ENCODE measurements at regions not wholly inside any gene's neighbourhood (a gene's known extent, or its start where the extent isn't known, plus 50 kb on each side); places are given as distances from the start of the nearest gene placed in this dataset.

DNA sequence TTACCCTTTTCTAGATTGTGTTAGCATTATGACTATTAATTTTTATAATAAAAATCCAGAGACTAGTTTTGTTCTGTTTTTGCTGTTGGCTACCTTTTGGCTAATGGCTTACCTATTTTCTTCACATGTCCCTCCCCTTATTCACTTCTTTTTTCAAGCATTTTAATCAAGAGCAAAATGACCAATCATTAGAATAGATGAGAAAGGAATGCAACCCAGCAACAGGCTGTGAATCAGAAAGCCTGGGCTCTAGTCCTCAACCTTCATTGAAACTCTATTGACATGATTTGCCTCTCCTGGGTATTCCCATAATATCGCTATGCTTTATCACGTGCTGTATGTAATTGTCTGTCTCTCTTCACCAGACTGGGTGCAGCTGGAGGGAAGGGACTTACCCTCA lies 370.1 kb downstream of the IRS1 start:
- no peak for DNase-seq (ENCODE audit: low read depth)

DNA sequence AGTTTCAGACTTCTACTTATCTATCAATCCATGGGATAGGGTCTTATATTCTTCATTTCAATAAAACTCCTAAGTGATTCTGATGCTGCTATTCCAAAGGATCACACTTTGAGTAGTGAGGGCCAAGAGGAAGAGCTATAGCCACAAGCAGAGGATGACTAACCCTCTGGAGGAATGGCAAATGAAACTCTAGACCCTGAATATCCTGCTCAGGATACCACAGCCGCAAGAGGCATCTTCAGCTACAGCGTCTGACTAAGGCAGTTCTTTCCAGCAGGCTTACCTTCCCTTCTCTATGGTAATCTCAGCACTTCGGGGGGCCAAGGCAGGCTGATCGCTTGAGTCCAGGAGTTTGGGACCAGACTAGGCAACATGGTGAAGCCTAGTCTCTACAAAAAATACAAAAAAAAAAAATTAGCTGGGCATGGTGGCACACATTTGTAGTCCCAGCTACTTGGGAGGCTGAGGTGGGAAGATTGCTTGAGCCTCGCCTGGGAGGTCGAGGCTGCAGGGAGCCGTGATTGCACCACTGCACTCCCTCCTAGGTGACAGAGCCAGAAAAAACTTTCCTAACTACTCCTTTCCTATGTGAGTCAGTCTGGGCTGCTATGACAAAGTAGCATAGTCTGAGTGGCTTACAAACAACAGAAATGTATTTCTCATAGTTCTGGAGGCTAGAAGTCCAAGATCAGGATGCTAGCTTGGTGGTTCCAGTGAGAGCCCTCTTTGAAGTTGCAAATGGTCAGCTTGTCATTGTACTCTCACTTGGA lies 371.9 kb downstream of the IRS1 start:
- no peak for DNase-seq (ENCODE audit: low read depth)

DNA sequence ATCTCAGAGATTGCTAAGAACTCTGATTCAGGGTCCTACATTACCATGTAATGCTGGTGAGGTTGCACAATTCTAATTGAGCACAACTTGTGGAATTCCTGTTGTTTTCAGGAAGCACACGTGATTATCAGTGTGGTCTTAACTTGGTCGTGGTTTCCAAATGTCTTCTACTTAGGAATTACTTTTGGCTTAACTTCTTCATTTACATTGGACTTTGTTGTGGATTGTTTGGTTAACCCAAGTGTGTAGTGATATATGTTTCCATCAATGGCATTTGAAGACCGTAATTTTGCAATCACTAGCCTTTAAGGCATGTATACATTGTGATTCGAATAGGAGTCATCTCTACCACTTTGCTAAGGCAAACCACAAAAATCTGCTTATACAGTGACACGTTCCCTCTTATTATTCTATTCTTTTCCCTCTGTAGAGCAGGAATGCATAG lies 373.3 kb downstream of the IRS1 start:
- no peak for DNase-seq (ENCODE audit: low read depth)

DNA sequence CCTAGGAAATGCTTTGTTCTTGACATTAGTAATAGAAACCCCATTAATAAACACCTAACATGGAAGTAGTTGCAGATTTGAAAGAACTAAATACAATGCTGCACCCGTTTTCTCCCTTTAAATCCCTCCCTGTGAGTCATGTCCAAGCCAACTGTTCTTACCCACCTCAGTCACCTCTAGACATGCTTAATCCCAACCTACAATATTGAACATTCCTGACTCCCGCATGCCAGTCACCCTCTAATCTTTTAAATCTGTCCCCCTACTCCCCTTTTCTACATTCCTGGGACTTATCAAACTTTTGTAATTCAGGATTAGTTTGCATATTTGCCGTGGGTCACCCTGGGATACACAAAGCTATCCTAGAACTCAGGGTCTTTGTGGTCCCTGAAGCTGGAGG lies 374.6 kb downstream of the IRS1 start:
- DNase-seq (ENCODE audit: low read depth), result no peak

DNA sequence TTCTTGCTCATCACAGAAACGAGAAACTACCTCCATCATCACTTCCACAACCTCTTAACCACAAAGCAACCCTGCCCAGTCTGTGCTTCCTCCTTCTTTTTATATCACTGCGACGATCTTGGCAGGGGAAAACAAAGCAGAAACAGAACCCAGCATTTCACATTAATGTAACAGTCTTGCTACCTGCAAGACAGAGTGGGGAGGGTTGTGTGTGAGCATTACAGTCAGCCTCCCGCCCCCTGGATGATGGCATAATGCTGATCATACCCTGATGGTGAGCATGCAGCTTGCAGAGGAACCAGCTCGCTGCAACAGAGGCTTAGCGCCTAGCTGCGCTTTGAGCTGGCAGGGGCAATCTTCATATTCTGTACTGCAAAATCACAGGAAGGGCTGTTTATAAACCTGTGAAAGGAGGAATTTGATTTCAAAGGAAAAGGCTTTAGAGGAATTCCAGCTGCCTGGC lies 376.1 kb downstream of the IRS1 start:
- peak; percentile 5 for DNase-seq (ENCODE audit: low read depth)

DNA sequence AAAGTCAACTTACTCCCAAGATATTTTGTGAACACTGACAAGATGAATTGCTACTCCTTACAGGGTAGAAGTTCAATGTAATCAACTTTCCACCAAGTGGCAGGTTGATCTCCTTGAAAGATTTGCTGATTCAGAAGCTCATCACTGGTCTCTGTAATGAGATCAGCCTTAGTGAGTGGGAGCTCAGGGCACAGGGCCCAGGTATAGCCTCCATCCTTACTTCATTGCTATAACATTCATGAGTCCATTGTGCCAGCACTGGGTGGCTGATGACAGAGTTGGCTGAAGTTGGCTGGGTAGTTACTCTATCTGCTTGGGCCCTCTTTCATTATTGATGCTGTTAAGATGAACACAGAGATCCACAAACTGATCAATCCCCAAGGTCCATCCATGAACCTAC lies 379.0 kb downstream of the IRS1 start:
- no peak for DNase-seq (ENCODE audit: low read depth)

DNA sequence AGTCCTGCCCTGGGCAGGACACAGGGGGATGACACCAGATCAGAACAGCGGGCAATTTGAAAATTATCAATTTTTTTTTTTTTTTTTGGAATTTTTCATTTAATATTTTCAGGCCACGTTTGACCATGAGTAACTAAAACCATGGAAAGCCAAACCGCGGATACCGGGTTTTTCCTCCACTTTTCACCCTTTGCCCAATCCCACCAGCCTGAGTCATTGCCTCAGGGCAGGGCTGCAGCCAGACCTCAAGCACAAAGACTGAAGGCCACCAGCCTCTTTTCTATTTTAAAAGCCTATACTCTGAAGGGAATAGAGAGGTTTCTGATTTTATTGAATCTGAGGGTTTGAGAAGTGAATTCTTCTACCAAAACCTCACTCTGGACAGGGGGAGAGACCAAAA lies 381.1 kb downstream of the IRS1 start:
- no peak for DNase-seq (ENCODE audit: low read depth)

DNA sequence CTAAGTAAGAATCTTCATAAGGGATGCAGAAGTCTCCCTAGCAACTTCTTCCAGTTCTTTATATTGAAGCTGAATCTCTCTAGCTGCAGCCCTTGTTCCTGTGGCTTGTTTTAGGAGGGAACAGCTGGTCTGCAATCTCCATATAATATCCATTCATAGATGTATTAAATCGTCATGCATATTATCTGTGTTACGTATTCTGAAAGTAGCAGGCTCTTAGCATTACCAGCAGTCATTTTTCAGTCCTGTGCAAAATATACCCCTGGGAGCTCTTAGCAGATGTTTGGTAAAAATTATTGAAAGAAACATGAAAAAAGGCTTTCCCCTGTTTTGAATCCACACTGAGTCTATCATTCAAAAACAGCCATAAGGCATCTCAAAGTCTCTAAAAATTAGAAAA lies 385.3 kb downstream of the IRS1 start:
- no peak for DNase-seq (ENCODE audit: low read depth)

DNA sequence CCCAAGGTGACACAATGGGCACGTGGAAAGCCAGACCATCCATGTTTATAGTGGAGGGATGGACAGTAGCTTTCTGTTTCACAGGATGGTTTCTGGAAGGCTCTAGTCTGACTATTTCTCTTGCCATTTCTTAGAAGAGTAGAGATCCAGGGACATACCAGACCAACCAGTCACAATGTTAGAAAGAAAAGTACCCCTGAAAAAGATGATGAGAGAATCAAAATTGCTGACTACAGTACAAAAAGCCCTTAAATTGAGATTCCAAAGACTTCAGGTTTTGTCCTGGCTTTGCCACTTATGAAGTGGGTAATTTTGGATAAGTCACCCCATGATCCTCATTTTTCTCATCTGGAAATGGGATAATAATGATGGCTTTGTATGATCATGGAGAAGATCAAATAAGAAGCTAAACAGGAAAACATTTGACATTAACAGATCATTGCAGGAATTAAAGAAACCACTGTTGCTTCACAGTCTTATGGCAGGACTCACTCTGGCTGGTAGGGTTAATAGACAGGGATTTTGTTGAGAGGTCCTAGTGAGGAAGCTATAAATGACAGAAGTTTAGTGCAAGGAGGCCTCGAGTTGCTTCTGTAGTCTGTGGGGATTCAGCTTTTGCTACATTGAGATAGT lies 386.0 kb downstream of the IRS1 start:
- DNase-seq (ENCODE audit: low read depth), result no peak

DNA sequence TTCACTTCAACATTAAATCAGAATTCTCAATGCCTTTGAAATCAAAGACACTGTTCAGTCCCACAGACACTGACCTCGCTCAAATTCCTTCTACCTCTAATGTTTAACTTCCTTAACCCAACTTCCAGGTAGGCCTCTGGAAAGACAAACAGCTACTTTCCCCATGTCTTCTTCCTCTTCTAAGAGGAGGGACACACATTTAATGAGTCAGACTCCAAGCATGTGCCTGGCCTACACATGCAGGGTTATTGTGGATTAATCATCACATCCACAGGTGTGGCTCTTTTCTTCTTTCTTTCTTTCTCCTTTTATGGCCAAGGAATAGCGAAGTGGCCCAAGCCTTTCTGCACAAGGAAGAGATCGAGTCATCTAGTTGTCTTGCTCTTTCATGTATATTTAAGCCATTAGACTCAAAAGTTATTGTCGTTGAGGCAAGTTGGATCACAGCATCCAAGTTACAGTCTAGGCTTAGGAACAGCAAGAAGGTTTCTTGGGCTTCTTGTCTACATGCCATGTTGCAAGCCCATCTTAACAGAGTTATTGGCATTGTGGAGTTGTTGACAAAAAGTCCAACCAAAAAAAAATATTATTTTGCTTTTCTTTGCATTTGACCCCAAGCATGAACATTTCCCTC lies 387.8 kb downstream of the IRS1 start:
- DNase-seq (ENCODE audit: low read depth), result no peak

DNA sequence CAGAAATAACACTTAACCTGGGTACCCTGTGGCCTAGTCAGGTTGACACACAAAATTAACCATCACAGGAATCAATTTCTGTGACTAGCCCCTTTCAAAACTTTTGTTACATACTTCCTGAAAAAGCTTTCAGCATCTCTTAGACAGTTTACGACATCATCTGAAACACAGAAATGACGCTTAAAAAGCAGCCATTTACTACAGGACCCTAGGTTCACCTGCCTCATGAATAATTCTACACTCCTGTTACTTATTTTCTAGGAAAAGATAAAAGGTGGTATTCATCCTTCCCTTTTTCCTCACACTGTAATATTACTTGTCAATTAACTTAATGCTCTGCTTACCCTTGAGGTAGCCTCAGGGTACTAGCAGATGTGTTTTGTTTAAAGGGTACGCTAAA lies 388.4 kb downstream of the IRS1 start:
- no peak for DNase-seq (ENCODE audit: low read depth)

DNA sequence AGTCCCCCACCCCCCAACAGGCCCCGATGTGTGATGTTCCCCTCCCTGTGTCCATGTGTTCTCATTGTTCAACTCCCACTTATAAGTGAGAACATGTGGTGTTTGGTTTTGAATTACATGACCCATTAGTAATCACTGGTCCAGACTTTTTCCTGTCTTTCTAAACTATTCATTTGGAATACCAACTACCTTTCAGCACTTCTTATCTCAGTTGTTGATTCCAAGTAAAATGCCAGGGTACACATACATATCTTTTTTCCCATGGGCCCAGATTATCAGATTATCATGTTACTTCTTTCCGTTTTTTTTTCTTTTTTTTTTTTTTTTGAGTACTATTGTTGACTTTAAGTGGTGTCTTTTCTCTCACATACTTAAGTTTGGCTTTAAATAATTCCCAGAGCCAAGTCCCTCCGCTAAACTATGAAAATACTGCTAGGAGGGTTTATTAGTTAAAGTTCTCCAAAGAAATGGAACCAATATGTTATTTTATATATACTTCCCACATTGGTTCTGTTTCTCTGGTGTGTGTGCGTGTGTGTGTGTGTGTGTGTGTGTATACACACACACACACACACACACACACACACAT lies 389.3 kb downstream of the IRS1 start:
- no peak for DNase-seq (ENCODE audit: low read depth)

DNA sequence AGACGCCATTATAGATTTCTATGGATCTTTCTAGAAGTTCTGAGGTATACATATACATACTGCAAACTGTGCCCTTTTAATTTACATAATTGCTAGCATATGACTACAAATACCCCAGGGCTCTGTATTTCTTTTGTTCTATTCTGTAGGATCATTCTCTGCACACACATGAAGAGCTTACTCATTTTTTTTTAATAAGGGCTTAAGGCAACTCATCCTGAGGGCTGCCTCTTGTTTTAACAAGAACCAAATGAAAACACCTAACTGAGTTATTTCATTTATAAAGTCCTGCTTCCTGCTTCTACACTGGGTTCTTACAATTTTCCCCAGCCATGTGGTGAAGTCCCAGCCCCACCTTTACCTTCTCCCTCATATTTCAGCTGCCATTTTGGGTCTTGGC lies 390.5 kb downstream of the IRS1 start:
- no peak for DNase-seq (ENCODE audit: low read depth)

DNA sequence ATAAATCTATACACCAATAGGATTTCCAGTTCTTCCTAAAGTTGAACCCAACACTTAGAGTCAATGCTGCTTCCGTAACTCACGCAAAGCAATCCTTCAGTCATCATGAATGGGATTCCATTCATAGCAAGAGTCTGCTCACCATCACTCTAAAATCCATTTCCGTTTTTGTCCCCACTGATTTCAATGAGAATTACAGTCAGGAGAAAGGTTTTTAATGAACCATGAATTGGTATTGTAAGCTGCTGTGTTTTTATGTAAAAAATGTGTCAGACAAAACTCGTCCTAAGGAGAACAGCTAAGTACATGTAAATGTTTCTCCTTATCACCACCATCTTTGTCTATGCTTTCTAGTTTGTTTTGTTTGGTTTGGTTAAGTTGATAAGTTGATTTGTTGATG lies 391.5 kb downstream of the IRS1 start:
- no peak for DNase-seq (ENCODE audit: low read depth)

DNA sequence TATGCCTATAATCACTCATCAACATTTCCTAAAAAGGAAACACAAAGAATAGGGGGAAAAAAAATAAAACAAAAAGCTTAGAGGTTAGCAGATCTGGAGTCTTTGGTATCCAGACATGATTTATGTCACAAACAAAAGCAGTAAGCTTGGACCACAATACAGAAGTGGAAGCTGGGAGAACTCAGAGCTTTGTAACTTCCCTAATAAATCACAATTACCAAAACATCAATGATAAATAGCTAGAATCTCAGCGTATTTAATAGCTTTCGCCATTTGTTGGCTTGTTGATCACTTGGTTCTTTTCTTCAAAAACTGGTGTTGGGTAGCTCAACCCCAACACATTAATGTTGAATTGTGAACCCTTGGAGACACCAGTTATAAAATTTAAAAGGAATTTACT lies 392.5 kb downstream of the IRS1 start:
- DNase-seq (ENCODE audit: low read depth), result no peak

DNA sequence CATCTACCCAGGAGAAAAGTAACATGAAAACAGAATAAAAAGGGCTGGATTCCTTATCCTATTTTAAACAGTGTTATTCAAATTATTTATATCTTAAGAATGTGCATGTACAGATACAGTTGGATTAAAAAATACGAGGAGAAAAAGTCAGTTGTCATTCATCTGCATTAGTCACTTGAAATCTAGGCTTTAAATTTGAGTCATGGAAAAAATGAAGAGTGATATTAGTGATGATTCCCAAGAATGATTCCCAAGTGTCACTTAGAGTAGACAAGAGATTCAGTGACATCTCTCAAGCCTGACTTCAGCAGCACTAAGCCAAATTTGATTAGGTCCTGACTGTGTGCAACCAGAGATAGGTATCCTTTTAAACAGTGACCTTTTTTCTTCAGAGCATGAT lies 394.2 kb downstream of the IRS1 start:
- DNase-seq (ENCODE audit: low read depth), result no peak

DNA sequence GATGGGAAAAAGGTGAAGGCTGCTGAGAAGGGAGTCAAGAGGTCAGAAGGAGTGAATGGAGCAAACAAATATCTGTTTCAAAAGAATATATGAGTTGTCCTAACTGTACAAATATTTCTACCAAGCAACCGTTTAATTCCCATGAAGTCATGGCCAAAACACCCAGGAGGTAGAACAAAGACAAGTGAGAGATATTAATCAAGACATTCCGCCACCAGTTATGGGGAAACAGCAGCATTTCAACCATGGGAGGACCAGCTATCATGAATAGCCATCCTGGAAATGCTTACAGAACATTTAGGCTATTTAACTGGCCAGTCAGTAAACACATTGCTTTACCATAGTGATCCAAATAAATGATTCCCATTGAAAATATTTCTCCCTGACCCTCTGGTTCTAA lies 396.3 kb downstream of the IRS1 start:
- DNase-seq (ENCODE audit: low read depth), result no peak

DNA sequence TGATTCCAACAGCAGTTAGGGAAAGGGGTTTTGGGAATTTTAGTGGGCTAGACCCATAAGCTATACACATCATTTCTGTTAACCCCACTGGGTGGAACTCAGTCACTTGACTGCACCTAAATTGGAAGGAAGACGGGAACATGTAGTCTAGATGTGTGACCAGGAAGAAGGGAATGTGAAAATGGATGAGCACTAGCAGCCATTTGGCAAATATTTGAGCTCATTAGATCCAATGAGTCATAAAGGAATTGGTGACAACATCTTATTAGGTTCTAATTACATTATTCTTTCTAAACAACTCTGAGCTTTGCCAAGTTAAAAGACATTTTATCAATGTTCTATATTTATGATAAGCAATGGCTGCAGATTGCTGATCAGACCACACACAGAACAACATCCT lies 400.6 kb downstream of the IRS1 start:
- no peak for DNase-seq (ENCODE audit: low read depth)

DNA sequence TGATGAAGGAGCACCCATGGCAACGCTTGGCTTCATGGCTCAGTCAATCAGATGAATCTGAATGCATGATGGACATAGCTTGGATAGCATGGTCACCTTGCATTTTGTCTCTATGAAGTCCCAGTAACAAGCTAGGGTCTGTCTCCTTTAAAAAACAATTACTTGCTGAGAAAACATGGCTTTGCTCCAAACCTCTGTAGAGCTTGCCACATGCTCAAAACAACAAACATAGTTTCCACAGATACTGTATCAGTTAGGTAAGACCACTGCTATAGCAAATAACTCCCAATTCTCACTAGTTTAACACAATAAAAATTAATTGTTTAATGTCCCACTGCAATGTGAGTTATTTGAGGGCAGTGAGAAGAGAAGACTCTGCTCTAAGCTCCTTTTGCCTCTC lies 401.0 kb downstream of the IRS1 start:
- DNase-seq (ENCODE audit: low read depth), result no peak

DNA sequence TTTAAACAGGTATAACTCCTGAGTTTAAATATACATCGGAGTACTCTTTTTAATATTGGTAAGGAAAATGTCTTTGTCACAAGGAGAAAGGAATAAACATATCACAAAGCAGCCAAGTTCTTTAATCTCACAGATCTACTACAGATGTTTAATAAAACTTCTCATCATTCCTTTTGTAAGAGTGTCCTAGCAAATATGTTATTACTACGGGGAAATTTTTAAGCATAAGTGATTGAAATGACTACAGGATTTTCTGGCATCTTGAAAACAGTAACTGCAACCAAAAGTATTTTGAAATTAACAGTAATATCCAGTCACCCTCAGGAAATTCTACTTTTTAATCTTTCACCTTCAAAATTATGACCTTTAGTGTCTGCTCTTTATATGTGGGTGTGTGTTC lies 403.1 kb downstream of the IRS1 start:
- no peak for DNase-seq (ENCODE audit: low read depth)

DNA sequence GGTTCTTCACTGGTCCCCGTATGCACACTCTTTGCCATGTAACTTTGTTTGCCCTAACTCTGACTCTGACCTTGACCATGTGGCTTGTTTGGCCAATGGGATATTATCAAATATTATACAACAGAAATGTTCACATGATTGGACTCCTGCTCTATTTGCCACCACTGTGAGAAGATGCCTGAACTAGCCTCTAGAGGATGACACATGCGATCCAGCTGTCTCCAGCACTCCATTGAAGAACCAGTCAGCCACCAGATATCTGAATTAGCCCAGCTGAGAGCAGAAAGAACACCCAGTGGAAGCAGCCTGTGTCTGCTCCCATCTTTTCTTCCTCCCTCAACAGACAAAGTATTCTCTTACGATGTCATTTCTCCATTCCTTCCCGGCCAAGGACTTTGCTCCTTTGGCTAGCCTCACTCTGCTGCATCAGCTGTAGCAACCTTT lies 412.1 kb downstream of the IRS1 start:
- DNase-seq (ENCODE audit: low read depth), result no peak

DNA sequence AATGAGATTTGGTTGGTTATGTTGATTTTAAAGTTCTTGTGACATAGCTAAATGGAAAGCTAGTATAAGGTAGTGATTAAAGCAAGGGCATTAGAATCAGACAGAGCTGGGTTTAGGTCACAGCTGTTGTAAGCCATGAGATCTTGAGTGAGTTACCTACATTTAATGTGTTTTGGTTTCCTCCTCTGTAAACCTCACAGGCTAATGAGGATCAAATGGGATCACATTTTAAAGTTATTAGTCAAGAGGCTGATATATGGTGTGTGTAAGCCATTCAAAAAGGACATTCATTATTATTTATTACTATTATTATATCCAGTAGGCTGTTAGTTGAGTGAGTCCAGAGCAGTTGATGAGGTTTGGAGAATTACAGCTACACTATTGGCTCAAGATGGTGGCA lies 416.2 kb downstream of the IRS1 start:
- no peak for DNase-seq (ENCODE audit: low read depth)

DNA sequence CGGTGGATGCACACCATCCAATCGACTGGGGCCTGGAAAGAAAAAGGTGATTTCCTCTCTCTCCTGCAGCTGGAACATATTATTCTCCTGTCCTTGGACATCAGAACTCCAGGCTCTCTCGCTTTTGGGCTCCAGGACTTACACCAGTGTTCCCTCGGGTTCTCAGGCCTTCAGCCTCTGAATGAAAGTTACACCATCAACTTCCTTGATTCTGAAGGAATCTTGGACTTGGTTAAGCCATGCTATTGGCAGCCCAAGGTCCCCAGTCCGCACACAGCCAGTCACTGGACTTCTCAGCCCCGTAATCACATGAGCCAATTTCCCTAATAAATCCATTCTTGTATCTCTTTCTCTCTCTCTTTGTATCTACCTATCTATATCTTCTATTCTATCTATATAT lies 418.9 kb downstream of the IRS1 start:
- no peak for DNase-seq (ENCODE audit: low read depth)

All from activated T-helper 9 cell treated with anti-CD3 and anti-CD28 coated beads, Interleukin-2, amount 50 U/mL, for 16 hours (primary cell).